Dendritic cell treated with granulocyte-macrophage colony-stimulating factor and Interleukin-4, amounts not matched to agents 40 ng/mL and 50 ng/mL, for 4 days (primary cell): ENCODE measurements at regions not wholly inside any gene's neighbourhood (a gene's known extent, or its start where the extent isn't known, plus 50 kb on each side); places are given as distances from the start of the nearest gene placed in this dataset.

ENCODE experiments used
- H3K27ac Mint-ChIP-seq: one replicate; pipeline ENCODE4 v1.8.0; 2022; ENCODE audit warnings: mild to moderate bottlenecking, mixed read lengths
- H3K27me3 Mint-ChIP-seq: one replicate; pipeline ENCODE4 v1.8.0; 2022; ENCODE audit warnings: mild to moderate bottlenecking, mixed read lengths
- H3K36me3 Mint-ChIP-seq: one replicate; pipeline ENCODE4 v1.8.0; 2022; ENCODE audit warnings: low read depth, mixed read lengths
- H3K4me1 Mint-ChIP-seq: one replicate; pipeline ENCODE4 v1.8.0; 2022; ENCODE audit warnings: low read depth, mixed read lengths
- H3K4me3 Mint-ChIP-seq: one replicate; pipeline ENCODE4 v1.8.0; 2022; ENCODE audit warnings: mild to moderate bottlenecking, moderate library complexity, mixed read lengths
- H3K9me3 Mint-ChIP-seq: one replicate; pipeline ENCODE4 v1.8.0; 2022; ENCODE audit warnings: mixed read lengths
- intact Hi-C: fragments of 100-400 bp; cut with micrococcal nuclease; formaldehyde crosslinking; loops from one replicate; pipeline ENCODE4 v1.15.0; 2022

DNA sequence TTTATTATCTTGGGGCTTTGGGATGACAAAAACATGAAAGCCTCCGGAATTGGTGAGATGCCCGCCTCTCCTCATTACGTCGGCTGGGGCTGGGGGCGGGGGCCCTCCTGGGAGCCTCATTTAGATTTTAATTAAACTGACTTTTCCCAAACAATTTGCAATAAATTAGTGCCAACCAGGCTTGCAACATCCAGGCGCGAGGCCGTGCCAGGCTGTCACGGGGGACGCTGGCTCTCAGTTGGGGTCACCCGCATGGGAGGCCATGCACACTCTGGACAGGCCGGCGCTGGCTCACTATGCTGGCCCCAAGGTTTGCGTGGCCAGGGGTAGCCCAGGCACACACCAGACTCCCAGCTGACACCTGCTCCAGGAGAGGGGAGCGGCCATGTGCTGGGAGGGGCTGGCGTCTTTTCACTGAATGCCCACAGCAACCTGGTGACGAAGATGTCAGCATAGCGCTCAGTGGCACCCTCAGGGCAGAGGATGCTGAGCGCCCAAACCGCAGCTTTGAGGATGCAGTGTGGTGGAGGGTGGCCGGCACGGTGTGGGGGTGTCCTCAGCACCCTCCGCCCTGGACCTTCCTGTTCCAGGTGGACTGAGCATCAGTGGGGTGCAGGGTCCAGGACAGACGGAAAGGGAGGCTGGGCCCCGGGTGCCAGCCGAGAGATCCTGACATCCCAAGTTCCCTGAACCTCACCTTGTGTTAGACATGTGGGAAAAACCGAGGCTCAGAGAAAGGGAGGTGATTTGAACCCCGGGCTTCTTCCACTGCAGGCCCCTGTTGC is 190.8 kb upstream of the C14orf180 start:
- H3K27ac Mint-ChIP-seq: no peak overlapping the region
- H3K4me3 Mint-ChIP-seq: no peak overlapping the region

DNA sequence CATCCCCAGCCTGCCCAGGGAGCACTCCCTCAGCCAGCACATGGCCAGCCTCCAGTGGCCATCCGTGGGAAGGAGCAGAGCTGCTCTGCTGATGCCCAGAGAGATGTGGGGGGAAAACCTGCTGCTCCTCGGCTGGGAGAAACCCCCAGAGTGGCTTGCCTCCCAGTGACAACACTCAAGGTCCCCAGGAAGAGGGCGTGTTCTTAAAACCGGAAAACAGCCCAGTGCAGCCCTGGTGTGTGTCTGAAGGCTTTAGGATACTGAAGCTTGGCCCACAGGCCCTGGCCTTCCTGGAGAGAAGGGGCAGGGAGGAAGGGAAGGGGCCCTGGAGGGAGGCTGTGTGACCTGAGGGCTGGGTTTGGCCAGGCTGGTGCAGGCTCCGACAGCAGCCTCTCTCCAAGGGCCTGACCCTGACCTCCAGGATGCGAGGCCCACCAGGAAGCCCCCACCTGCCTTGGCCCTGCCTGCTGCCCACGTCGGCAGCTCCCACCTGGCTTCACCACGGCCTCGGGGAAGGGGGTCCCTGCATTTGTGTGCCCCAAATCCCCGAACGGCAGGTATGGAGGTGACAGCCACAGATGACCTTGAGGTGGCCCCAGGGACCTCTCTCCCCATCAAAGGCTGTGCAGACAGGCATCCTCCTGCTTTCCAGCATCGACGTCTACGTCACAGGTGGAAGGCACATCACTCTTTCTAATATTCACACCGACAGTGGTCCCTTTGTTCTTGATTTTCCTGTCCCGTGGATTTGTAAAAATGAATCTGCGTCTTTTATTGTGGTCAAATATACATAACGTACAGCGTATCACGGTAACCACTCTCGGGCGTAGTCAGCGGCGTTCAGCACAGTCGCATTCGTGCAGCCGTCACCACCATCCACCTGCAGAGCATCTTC is 190.0 kb upstream of the C14orf180 start:
- peaks cover 12% of the 10 kb centered on the region for H3K27me3 Mint-ChIP-seq
- H3K4me3 Mint-ChIP-seq: no peak overlapping the region
- H3K9me3 Mint-ChIP-seq: no peaks in the 10 kb centered on the region
- intact Hi-C loops: no loop called here
- no peaks in the 10 kb centered on the region for H3K36me3 Mint-ChIP-seq
- H3K4me1 Mint-ChIP-seq: peaks cover 13% of the 10 kb centered on the region
- H3K27ac Mint-ChIP-seq: no peak overlapping the region

More for the DNA sequence above, 190.8 kb upstream of the C14orf180 start:
- Mint-ChIP-seq H3K36me3 (no peaks in the 10 kb centered on the region), H3K4me1 (peaks cover 4% of the 10 kb centered on the region), H3K27me3 (peaks cover 13% of the 10 kb centered on the region), H3K9me3 (no peaks in the 10 kb centered on the region)
- intact Hi-C loops: no loop called here

GRCh38 chr14:104390221-104390931 is 189.2 kb upstream of the C14orf180 start:
- Mint-ChIP-seq H3K36me3 (no peaks in the 10 kb centered on the region), H3K9me3 (no peaks in the 10 kb centered on the region), H3K4me3 (no peak overlapping the region), H3K27ac (no peak overlapping the region), H3K4me1 (peaks cover 15% of the 10 kb centered on the region), H3K27me3 (peaks cover 13% of the 10 kb centered on the region)
- intact Hi-C loops: no loop called here

DNA sequence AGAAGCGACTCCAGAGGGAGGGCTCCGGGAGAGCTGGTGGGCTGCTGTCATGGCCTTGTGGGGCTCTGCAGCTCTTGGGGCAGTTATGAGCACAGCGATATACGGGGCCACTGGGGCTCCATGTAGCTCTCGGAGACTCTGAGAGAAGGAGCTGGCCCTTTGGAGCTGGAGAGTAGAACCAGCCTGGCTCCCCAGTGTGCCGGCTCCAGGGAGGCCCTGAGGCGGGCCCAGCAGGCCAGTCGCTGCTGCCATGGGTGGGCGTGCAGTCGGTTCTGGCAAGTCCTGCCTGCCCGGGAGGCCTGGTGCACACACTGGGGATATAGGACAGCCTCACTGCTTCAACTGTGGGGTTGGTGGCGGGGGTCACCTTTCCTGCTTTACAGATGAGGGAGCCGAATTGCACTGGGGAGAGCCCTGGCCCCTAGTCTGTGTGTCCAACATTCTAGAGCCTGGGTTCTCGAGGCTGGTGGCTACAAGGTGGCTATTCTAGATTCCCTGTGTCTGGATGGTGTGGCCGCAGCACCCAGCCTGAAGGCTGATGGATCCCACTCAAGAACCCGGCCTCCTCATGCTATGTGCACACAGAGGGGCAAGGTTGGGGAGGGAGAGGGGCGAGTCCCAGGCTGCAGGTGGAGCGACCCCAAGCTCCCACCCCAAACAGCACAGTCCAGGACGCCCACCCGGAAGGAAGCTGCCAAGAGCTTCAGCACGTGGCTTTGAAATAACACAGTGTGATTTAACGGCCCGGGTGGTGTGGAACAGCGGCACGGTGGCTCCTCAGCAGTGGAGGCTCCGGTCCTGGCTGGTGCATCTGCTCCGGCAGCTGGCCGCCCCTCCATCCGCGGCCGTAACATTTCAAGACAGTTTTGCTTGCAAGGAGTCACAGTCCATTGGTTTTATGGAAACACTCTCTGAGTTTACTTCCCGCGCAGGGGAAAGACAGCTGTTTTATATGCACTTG is 188.3 kb upstream of the C14orf180 start:
- peaks cover 15% of the 10 kb centered on the region for H3K4me1 Mint-ChIP-seq
- H3K27ac Mint-ChIP-seq: no peak overlapping the region
- H3K4me3 Mint-ChIP-seq: no peak overlapping the region
- no peaks in the 10 kb centered on the region for H3K36me3 Mint-ChIP-seq
- peaks cover 19% of the 10 kb centered on the region for H3K27me3 Mint-ChIP-seq
- H3K9me3 Mint-ChIP-seq: no peaks in the 10 kb centered on the region
- intact Hi-C loops: no loop called here

- H3K9me3 Mint-ChIP-seq: no peaks in the 10 kb centered on the region
- intact Hi-C loops: no loop called here
- H3K27ac Mint-ChIP-seq: no peak overlapping the region
- H3K36me3 Mint-ChIP-seq: no peaks in the 10 kb centered on the region
- peaks cover 15% of the 10 kb centered on the region for H3K4me1 Mint-ChIP-seq
- H3K27me3 Mint-ChIP-seq: peaks cover 19% of the 10 kb centered on the region
- H3K4me3 Mint-ChIP-seq: no peak overlapping the region
Measured at GRCh38 chr14:104392001-104392395, 187.6 kb upstream of the C14orf180 start.

- Mint-ChIP-seq H3K4me3 (no peak overlapping the region), H3K9me3 (peaks cover 6% of the 10 kb centered on the region), H3K27ac (no peak overlapping the region), H3K27me3 (peaks cover 19% of the 10 kb centered on the region), H3K36me3 (no peaks in the 10 kb centered on the region), H3K4me1 (peaks cover 15% of the 10 kb centered on the region)
- intact Hi-C loops: no loop called here
Measured at GRCh38 chr14:104392396-104393198, 187.0 kb upstream of the C14orf180 start.

DNA sequence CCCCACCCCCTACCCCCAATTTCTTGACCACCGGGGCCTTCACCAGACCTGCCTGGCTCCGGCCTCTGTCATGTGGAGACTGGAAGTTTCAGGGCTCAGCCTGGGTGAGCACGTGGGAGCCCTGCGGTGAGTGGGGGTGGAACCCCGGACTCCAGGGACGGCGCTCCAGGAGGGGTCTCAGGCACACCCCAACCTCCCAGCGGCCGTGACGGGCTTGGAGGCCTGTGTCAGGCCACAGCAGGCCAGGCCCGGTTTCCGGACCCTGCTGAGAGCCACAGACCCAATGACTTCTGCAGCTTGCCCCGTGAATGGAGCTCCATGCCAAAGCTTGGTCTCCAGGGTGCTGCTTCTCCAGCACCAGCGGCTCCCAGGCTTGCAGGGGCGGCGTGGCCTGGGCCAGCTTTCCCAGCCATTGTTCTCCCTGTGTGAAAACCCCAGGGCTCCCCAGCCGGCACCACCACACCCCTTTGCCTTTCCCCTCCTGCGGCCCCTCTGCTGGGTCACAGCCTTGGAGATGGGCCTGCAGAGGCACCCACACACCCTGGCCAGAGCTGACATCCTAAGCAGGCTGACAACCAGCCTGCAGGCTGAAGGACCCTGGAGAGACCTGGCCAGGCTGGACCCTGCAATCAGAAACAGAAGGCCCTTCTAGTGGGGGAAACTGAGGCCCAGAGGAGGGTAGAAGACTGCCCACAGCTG is 186.2 kb upstream of the C14orf180 start:
- Mint-ChIP-seq H3K4me1 (peaks cover 15% of the 10 kb centered on the region), H3K27ac (no peak overlapping the region), H3K36me3 (no peaks in the 10 kb centered on the region), H3K27me3 (peaks cover 19% of the 10 kb centered on the region), H3K4me3 (no peak overlapping the region), H3K9me3 (peaks cover 13% of the 10 kb centered on the region)
- intact Hi-C loops: no loop called here

DNA sequence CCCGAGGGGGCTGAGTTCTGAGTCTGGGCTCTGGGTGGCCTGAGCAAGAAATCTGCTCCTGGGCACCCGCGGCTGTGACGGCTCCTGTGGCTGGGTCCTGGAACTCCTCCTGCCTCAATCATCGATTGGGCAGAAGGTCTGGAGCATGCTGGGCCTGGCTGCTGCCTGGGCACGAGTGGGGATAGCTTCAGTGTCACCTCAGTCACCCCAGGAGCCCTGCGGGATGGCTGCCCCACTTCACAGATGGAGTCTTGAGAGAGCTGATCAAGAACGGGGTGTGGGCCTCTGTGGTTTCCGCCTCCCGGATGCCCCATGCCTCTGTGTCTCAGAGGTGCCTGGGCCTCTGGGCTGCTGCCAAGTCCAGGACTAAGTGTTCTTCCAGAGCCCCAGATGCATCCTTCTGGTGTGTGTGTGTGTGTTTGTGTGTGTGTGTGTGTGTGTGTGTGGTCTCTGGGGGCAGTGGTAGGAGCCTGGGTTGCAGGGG is 185.6 kb upstream of the C14orf180 start:
- intact Hi-C loops: no loop called here
- H3K9me3 Mint-ChIP-seq: peaks cover 16% of the 10 kb centered on the region
- H3K27ac Mint-ChIP-seq: no peak overlapping the region
- H3K36me3 Mint-ChIP-seq: no peaks in the 10 kb centered on the region
- H3K4me1 Mint-ChIP-seq: peaks cover 15% of the 10 kb centered on the region
- no peak overlapping the region for H3K4me3 Mint-ChIP-seq
- peaks cover 19% of the 10 kb centered on the region for H3K27me3 Mint-ChIP-seq

GRCh38 chr14:104394409-104394851 is 185.1 kb upstream of the C14orf180 start:
- H3K4me3 Mint-ChIP-seq: no peak overlapping the region
- H3K4me1 Mint-ChIP-seq: peaks cover 15% of the 10 kb centered on the region
- H3K36me3 Mint-ChIP-seq: no peaks in the 10 kb centered on the region
- intact Hi-C loops: no loop called here
- H3K27ac Mint-ChIP-seq: no peak overlapping the region
- peaks cover 19% of the 10 kb centered on the region for H3K27me3 Mint-ChIP-seq
- peaks cover 20% of the 10 kb centered on the region for H3K9me3 Mint-ChIP-seq

DNA sequence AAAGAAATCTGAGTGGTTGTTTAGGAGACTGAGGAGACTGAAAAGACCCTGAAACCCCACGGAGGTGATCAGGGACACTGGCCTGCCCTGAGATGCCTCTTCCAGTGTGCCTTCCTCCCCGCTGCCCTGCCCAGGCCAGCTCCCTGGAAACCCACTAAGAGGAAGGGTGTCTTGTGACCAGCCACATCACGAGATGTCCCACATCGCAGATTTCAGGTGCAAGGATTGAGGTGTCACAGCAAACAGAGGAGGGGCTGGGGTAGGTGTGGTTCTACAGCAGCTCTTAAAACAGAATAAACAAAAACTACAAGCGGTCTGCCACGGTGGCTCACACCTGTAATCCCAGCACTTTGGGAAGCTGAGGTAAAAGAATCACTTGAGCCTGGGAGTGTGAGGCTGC is 184.3 kb upstream of the C14orf180 start:
- Mint-ChIP-seq H3K36me3 (no peaks in the 10 kb centered on the region), H3K9me3 (peaks cover 24% of the 10 kb centered on the region), H3K27ac (no peak overlapping the region), H3K27me3 (peaks cover 19% of the 10 kb centered on the region), H3K4me3 (no peak overlapping the region), H3K4me1 (peaks cover 15% of the 10 kb centered on the region)
- intact Hi-C loops: no loop called here

- intact Hi-C loops: no loop called here
- H3K27me3 Mint-ChIP-seq: peaks cover 19% of the 10 kb centered on the region
Measured at GRCh38 chr14:104395941-104396681, 183.5 kb upstream of the C14orf180 start.

More at GRCh38 chr14:104395941-104396681, 183.5 kb upstream of the C14orf180 start:
- H3K9me3 Mint-ChIP-seq: peaks cover 24% of the 10 kb centered on the region
- H3K4me1 Mint-ChIP-seq: peaks cover 15% of the 10 kb centered on the region
- no peak overlapping the region for H3K27ac Mint-ChIP-seq
- no peaks in the 10 kb centered on the region for H3K36me3 Mint-ChIP-seq
- no peak overlapping the region for H3K4me3 Mint-ChIP-seq
